Cerebellar cortex (tissue), 1 donor: ENCODE measurements at regions not wholly inside any gene's neighbourhood (a gene's known extent, or its start where the extent isn't known, plus 50 kb on each side); places are given as distances from the start of the nearest gene placed in this dataset.
"Not testable (repeated sequence)": the region's sequence is repeated elsewhere in the genome, so short reads cannot be mapped to it uniquely, and the experiment has no call there.

Experiments used
- DNase-seq: peaks from one replicate; pipeline ENCODE4 v3.0.0-alpha.2; 2015; ENCODE audit warnings: low spot score

- DNase-seq: no peak
Observed at GRCh38 chr21:36246080-36246631, 73.8 kb upstream of the MORC3 start.

GRCh38 chr21:36247316-36248010, 72.5 kb upstream of the MORC3 start:
- no peak for DNase-seq

GRCh38 chr21:36249576-36250422, 70.2 kb upstream of the MORC3 start:
- no peak for DNase-seq

- DNase-seq: peak; percentile 80
Observed at GRCh38 chr21:36250423-36251075, 69.4 kb upstream of the MORC3 start.

GRCh38 chr21:36254106-36254941, 65.7 kb upstream of the MORC3 start:
- no peak for DNase-seq

GRCh38 chr21:36255663-36256062, 64.3 kb upstream of the MORC3 start:
- DNase-seq: no peak

GRCh38 chr21:36257657-36258056, 62.3 kb upstream of the MORC3 start:
- no peak for DNase-seq

- peak; percentile 64 for DNase-seq
Observed at GRCh38 chr21:36260030-36260787, 59.8 kb upstream of the MORC3 start.

- DNase-seq: no peak
Observed at GRCh38 chr21:36260802-36261201, 59.2 kb upstream of the MORC3 start.

GRCh38 chr21:36261459-36261858, 58.5 kb upstream of the MORC3 start:
- no peak for DNase-seq

- DNase-seq: no peak
Observed at GRCh38 chr21:36263797-36264196, 56.2 kb upstream of the MORC3 start.

- DNase-seq: peak; percentile 25
Observed at GRCh38 chr21:36265431-36265830, 54.6 kb upstream of the MORC3 start.

- not testable (repeated sequence) for DNase-seq
Observed at GRCh38 chr21:36267828-36268227, 52.2 kb upstream of the MORC3 start.

GRCh38 chr21:36268264-36268663, 51.7 kb upstream of the MORC3 start:
- DNase-seq: not testable (repeated sequence)
